ENCODE measurements at regions not wholly inside any gene's neighbourhood (a gene's known extent, or its start where the extent isn't known, plus 50 kb on each side); places are given as distances from the start of the nearest gene placed in this dataset.
"Not testable (repeated sequence)": the region's sequence is repeated elsewhere in the genome, so short reads cannot be mapped to it uniquely, and the experiment has no call there.

DNA sequence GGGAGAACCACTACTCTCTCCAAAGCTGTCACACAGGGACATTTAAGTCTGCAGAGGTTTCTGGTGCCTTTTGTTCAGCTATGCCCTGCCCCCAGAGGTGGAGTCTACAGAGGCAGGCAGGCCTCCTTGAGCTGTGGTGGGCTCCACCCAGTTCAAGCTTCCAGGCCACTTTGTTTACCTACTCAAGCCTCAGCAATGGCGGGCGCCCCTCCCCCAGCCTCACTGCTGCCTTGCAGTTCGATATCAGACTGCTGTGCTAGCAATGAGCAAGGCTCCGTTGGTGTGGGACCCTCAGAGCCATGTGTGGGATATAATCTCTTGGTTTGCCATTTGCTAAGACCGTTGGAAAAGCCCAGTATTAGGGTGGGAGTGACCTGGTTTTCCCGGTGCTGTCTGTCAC lies 87.0 kb downstream of the EBLN1 start:
- H3K14ac ChIP-seq (replicated peaks; ENCODE audit: low read depth, low read length); CTCF ChIA-PET; H3K56ac ChIP-seq (ENCODE audit: extremely low read depth, insufficient read depth, low read length); DNase-seq; H2BK5ac ChIP-seq (ENCODE audit: low read depth, low read length, poor library complexity, severe bottlenecking); H3K4me3 ChIP-seq (ENCODE audit: insufficient read depth, low read depth, low read length); H4K5ac ChIP-seq (ENCODE audit: low read depth, low read length); H3K36me3 ChIP-seq (ENCODE audit: control insufficient read depth, insufficient read depth, low read length); H2AFZ ChIP-seq (replicated peaks; ENCODE audit: low read length, poor library complexity); H3K9me1 ChIP-seq (ENCODE audit: insufficient read depth, low read length); H3K4me2 ChIP-seq (ENCODE audit: low read depth, low read length); H4K8ac ChIP-seq (ENCODE audit: low read depth in 2 of 2, low read length in 2 of 2); H3K79me1 ChIP-seq (ENCODE audit: low read depth in 1 of 2, low read length in 2 of 2); H3K23ac ChIP-seq (ENCODE audit: low read depth, low read length); H3K4ac ChIP-seq (ENCODE audit: low read depth, low read length); H3K9ac ChIP-seq (ENCODE audit: low read depth, low read length); intact Hi-C loops (cut with micrococcal nuclease); H3K27ac ChIP-seq (ENCODE audit: insufficient read depth, low read length); H2BK15ac ChIP-seq (ENCODE audit: low read depth, low read length); in situ Hi-C loops (cut with MboI; ENCODE audit: low sequenced_read_pairs); H3K27me3 ChIP-seq (ENCODE audit: control insufficient read depth, insufficient read depth, low read length); POLR2A ChIA-PET (ENCODE audit: unreplicated experiment); H3K9me3 ChIP-seq (ENCODE audit: control insufficient read depth, insufficient read depth, low read length); H4K20me1 ChIP-seq (ENCODE audit: insufficient read depth, low read length); H3K18ac ChIP-seq (ENCODE audit: low read depth, low read length); ATAC-seq (ENCODE audit: low read depth); H2AK5ac ChIP-seq (ENCODE audit: low read depth, low read length); H2BK20ac ChIP-seq (ENCODE audit: low read depth, low read length); H4K91ac ChIP-seq (ENCODE audit: insufficient read depth, low read depth, low read length); H3K4me1 ChIP-seq (ENCODE audit: control insufficient read depth, insufficient read depth, low read length); dilution Hi-C loops (cut with HindIII; ENCODE audit: low sequenced_read_pairs, unreplicated experiment); BruUV-seq (replicated peaks); H2AK9ac ChIP-seq (replicated peaks; ENCODE audit: low read depth, low read length, poor library complexity); H2BK120ac ChIP-seq (ENCODE audit: low read depth, low read length): not testable (repeated sequence)
- WGBS, 2 experiments (ENCODE audit: extremely low coverage in 2 of 2, insufficient read length in 1 of 2) = 100% methylated on average over 1 of the region's 6 CpGs; no CpG with 5 or more reads in 1 of the 2 experiments

DNA sequence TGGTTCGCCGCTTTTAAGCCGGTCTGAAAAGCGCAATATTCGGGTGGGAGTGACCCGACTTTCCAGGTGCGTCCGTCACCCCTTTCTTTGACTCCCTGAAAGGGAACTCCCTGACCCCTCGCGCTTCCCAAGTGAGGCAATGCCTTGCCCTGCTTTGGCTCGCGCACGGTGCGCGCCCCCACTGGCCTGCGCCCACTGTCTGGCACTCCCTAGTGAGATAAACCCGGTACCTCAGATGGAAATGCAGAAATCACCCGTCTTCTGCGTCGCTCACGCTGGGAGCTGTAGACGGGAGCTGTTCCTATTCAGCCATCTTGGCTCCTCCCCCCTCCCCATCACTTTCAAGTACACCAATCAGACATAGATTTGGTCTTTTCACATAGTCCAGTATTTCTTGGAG lies 88.2 kb downstream of the EBLN1 start:
- H3K4me2 ChIP-seq (ENCODE audit: low read depth, low read length); H3K9ac ChIP-seq (ENCODE audit: low read depth, low read length); H3K27ac ChIP-seq (ENCODE audit: insufficient read depth, low read length); H2BK120ac ChIP-seq (ENCODE audit: low read depth, low read length); H4K20me1 ChIP-seq (ENCODE audit: insufficient read depth, low read length); H4K91ac ChIP-seq (ENCODE audit: insufficient read depth, low read depth, low read length); CTCF ChIA-PET; H2AK9ac ChIP-seq (replicated peaks; ENCODE audit: low read depth, low read length, poor library complexity); H3K4ac ChIP-seq (ENCODE audit: low read depth, low read length); H3K9me3 ChIP-seq (ENCODE audit: control insufficient read depth, insufficient read depth, low read length); H3K18ac ChIP-seq (ENCODE audit: low read depth, low read length); H3K79me1 ChIP-seq (ENCODE audit: low read depth in 1 of 2, low read length in 2 of 2); dilution Hi-C loops (cut with HindIII; ENCODE audit: low sequenced_read_pairs, unreplicated experiment); H3K14ac ChIP-seq (replicated peaks; ENCODE audit: low read depth, low read length); H2BK15ac ChIP-seq (ENCODE audit: low read depth, low read length); H3K4me3 ChIP-seq (ENCODE audit: insufficient read depth, low read depth, low read length); intact Hi-C loops (cut with micrococcal nuclease); POLR2A ChIA-PET (ENCODE audit: unreplicated experiment); H2AK5ac ChIP-seq (ENCODE audit: low read depth, low read length); H2AFZ ChIP-seq (replicated peaks; ENCODE audit: low read length, poor library complexity); H2BK5ac ChIP-seq (ENCODE audit: low read depth, low read length, poor library complexity, severe bottlenecking); H3K4me1 ChIP-seq (ENCODE audit: control insufficient read depth, insufficient read depth, low read length); H3K23ac ChIP-seq (ENCODE audit: low read depth, low read length); BruUV-seq (replicated peaks); H2BK20ac ChIP-seq (ENCODE audit: low read depth, low read length); H4K8ac ChIP-seq (ENCODE audit: low read depth in 2 of 2, low read length in 2 of 2); H3K56ac ChIP-seq (ENCODE audit: extremely low read depth, insufficient read depth, low read length); H3K36me3 ChIP-seq (ENCODE audit: control insufficient read depth, insufficient read depth, low read length); H4K5ac ChIP-seq (ENCODE audit: low read depth, low read length); ATAC-seq (ENCODE audit: low read depth); H3K27me3 ChIP-seq (ENCODE audit: control insufficient read depth, insufficient read depth, low read length); in situ Hi-C loops (cut with MboI; ENCODE audit: low sequenced_read_pairs); DNase-seq; H3K9me1 ChIP-seq (ENCODE audit: insufficient read depth, low read length): not testable (repeated sequence)
- 93% methylated on average over 3 of the region's 22 CpGs; no CpG with 5 or more reads in 1 of the 2 experiments for WGBS, 2 experiments (ENCODE audit: extremely low coverage in 2 of 2, insufficient read length in 1 of 2)

Measured in IMR-90 (cell line).